GM21390 (cell line): ENCODE measurements at regions not wholly inside any gene's neighbourhood (a gene's known extent, or its start where the extent isn't known, plus 50 kb on each side); places are given as distances from the start of the nearest gene placed in this dataset.
A peak's percentile ranks its signal among the peaks of the same experiment; 100 is the strongest.

ENCODE experiments used
- ATAC-seq: cut with Tn5 transposase; IDR thresholded peaks from one replicate; pipeline ENCODE4 v1.9.1; 2021; ENCODE audit not compliant: unreplicated experiment

DNA sequence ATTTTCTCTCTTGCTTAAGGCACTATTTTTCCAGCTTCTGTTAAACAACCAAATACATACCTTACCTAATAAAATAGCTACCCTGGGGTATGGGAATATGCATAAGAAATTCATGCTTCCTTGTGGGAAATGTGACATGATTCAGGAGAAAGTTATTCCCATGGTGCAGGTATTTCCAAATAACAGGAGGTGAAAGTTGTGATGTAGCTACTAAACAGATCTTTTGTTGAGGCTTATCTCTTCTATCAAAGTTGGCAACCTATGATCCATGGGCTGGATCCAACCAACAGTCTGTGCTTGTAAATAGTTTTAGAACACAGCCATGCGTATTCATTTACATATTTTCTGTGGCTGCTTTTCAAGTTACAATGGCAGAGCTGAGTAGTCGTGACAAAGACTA lies 177.8 kb upstream of the NBEA start:
- no peak for ATAC-seq

DNA sequence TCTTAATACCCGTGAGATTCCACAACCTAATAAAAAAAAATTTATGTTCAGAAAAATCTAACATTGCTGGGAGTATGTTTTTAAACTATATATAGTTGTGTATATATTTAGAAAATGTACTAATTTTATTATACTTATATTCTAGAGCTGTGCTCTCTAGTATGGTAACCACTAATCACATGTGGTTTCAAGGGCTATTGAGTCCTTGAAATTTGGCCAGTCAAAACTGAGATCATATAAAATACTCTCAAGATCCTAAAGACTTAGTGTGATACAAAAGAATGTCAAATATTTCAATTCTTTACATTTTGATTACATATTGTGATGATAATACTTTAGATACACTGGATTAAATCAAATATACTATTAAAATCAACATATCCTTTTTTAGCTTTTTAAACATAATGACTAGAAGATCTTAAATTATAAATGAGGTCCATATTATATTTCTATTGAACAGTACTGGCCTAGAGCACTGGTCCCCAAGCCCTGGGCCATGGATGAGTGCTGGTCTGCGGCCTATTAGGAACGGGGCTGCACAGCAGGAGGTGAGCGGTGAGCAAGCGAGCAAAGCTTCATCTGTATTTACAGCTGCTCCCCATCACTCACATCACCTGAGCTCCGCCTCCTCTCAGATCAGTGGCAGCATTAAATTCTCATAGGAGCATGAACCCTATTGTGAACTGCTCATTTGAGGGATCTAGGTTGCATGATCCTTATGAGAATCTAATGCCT lies 176.5 kb upstream of the NBEA start:
- ATAC-seq, result no peak

DNA sequence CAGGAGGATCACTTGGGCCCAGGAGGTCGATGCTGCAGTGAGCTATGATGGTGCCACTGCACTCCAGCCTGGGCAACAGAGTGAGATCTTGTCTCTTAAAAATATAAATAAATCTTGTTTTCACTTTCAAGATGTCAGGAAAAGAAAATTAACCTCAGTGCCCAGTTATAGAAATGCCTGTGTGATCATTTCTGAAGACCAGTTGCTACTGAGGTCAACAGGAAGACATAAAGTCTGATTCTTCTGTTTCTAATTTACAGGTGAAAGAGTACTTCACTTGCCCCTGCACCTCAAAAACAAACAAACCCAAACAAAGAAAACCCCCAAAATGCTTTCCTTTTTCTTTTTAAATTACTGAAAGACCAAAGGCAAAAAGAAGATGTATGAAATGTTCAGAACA lies 174.3 kb upstream of the NBEA start:
- ATAC-seq, result peak; percentile 61

DNA sequence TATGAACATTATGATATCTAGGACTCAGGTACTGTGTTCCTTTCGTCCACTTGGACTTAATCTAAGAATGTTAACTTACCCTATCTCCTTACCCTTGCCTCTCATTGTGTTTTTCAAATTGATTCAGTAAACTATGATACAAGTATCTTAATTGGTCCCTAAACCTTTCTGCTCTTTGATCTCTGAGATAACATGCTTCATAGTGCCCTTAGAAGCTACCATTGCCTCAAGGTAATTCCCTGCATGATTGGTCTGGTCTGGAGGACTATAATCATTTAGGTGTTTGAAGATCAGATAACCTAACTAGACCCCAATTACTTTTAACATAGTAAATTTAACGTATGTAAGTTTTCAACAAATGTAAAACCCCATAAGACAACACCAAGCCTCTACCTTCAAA lies 169.9 kb upstream of the NBEA start:
- no peak for ATAC-seq

DNA sequence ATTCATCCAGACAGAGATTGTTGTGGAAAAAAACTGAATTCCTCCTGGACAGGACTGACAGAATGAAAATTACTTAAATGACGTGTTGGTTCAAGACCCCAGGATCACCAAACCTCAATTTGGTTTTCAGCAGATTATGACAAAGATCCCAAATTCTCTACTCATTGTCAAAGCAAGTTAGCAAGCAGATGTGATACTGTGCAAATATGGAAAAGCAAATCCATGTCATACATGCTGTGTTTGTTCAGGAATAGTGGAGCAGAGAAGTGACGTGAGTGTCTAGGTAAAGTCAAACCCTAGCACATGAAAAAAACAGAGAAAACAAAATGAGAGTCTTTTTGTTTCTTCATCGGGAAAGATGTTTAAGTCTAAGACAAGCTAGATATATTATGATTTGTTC lies 169.2 kb upstream of the NBEA start:
- ATAC-seq, result no peak

DNA sequence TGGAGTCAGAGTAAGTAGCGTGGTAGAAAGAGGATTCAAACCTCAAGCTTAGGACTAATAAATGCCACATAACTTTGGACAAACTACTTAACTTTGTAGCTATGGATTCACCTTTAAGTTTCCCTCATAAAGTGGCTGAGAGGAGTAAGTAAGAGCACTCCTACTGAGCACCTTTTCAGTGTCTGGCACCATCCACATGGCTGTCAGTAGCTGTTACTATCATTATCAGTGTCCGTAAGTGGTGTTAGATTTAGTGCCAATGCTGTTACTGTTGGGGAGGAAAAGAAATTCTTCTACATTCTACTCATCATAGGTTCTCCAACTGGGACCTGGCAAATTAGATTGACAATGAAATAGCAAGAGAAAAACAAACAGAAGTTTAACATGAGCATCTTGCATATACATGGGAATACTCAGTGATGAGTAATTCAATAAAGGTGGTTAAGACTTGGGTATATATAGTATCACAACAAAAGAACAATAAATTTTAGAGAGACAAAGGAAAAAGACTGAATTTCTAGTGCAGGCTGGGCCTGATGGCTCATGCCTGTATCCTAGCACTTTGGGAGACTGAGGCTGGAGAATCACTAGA lies 165.6 kb upstream of the NBEA start:
- ATAC-seq, result no peak

DNA sequence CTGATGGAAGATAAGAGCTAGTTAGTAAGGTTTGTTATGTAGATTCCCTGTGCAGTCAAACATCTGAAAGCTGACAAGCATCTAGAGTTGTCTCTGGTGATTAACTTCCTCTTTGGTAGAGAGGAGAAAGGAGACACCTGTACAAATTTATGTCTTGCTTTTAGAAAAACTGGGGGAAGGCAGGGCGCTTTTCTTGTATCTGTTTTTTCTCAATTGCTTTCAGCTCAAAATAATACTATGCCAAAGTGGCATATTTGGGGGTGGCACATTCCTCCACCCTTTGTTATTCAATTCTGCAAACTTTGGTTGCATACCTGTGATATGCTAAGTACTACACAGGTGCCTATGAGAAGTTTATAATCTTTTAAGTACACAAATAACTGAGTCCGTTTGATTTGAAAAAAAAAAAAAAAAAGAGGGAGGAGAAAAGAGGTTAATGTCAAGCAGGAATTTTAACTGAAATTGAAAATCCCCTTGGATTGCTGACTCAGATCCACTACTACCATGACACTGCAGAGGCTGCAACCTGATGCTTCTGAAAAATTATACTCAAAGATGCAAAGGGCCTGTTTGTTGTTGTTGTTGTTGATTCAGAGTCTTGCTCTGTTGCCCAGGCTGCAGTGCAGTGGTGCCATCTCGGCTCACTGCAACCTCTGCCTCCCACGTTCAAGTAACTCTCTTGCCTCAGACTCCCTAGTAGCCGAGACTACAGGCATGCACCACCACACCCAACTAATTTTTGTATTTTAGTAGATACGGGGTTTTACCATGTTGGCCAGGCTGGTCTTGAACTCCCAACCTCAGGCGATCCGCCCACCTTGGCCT lies 164.8 kb upstream of the NBEA start:
- no peak for ATAC-seq

DNA sequence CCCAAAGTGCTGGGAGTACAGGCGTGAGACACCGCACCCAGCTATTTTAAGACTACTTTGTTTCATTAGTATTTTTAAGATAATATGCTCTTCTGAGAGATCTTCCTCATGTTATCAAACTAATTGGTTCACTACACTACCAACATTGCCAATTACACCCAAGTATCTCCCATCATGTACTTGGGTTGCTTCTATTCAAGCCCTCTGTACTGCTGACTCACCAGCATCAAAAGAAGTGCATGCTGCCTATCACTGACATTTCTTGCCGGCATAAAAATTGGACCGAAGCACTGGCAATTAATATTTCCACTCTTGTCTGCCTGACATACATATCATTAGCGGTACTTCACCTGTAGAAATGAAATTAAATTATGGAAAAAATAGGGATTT lies 164.2 kb upstream of the NBEA start:
- ATAC-seq, result no peak

DNA sequence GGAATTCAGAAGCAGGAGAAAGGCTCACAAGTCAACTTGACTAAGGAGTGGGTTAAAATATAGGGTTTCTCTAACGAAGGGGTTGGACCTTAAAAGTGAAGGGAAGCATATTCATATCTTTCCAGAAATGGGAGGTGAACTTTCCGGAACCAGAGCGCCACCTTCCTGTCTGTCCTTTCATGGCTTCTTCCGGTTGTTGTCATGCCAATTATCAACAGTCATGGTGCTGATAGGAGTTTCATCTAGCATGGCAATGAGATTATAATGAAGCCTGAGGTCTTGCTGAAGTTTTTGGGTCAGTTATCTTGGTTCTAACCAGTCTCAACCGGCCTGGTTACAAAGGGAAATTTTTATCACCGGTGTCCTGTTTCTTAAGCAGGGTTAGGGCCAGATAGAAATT lies 162.9 kb upstream of the NBEA start:
- ATAC-seq, result no peak

DNA sequence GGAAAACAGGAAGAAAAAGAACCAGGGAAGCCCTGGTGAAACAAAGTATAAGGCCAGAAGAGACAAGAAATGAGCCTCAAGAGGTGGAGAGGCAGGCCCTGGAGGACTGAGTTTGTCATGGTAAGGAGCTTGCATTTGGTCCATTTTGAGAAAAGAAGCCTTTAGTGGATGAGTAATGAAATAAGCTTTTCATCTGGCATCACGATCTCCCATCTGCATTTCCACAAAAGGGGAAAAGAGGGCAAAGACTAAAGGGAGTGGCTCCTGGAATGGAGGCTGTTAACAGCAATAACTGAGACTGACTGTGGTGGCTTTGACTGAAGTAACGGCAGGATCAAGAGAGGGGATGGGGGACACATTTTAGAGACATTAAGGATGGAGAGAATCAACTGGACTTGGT lies 148.8 kb upstream of the NBEA start:
- no peak for ATAC-seq

DNA sequence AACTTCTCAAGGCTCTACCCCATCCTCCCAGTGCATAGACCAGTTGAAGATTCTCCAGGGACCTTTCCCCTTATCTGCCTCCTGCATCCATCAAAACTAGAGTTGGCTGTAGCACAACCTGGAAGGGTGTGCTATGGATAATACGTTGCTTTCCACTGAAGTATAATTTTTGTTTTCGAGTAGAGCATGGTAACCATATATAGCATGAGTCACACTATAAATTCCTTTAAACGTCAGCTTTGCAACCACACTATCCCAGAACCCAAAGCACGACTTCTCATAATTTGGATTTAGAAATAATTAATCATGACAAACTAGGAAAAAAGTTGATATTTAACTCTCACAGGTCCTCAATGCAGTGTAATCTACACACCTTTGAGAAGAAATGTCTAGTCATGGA lies 138.3 kb upstream of the NBEA start:
- no peak for ATAC-seq

DNA sequence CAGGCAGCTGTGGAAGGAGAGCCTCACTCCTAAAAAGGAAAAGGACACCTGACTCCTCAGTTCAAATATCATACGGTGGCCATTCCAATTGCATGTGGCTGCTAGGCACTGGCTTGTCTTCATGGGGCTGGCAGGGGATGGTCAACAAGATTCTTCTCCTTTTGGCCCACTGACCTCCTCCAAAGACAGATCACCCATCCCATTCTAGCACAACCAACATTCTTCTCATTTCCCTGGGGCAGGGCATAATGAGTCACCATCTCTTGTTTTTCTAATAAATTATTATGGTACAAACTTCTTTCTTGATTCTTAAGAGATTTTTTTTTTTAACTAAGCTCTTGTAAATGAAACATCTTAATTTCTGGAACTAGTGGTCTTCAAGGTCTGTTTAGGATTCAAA lies 136.7 kb upstream of the NBEA start:
- no peak for ATAC-seq

DNA sequence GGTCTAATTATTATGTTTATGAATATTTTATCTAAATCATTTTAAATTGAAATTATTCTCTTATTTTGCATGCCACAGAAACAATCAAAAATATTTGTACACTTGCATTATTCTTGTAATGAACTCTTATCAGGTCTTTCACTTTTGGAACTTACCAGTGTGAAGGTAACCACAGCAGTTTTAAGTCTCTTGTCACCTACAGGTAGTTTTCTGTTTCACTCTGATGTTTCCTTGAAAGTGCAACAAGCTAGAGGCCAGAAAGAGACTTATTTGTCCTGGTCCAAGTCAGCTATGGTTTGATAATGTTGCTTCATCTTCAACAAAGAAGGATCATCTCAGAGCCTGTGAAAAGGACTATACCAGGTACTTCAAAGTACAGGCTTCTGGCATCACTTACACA lies 133.4 kb upstream of the NBEA start:
- peak; percentile 72 for ATAC-seq

DNA sequence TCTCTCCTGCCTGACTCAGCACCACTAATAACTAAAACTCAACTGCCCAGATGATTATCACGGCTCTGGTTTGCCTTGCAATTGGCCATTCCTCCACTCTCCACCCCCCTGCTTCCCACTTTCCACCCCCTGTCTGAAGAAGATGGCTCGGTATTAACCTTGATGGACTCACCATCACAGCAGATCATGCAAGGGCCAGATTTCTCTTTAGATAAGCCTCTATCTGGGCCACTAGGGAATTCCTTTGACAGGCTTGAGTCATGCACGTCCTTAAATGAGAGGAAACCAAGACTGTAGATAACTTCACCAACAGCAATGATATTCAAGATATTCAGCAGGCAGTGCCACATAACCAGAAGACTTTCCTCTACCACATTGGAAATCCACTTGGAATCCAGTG lies 131.1 kb upstream of the NBEA start:
- ATAC-seq, result no peak

DNA sequence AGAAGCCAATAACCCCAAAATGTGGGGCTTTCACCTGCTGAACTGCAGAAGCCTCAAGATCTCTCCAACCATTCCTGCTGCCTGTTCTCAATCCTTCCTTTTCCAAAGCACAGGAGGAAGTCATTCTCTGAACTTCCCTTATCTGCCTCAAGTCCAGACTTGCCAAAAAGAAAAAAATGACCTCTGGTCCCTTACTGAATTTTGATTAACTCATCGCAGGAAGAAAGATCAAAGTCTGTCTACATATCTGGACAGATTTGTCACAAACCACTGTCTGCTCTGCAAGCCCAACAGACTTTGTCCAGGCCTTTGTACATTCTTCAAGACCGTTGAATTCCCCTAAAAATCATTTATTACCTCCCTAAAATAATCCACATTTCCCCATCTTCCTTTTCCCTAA lies 126.5 kb upstream of the NBEA start:
- ATAC-seq, result no peak

DNA sequence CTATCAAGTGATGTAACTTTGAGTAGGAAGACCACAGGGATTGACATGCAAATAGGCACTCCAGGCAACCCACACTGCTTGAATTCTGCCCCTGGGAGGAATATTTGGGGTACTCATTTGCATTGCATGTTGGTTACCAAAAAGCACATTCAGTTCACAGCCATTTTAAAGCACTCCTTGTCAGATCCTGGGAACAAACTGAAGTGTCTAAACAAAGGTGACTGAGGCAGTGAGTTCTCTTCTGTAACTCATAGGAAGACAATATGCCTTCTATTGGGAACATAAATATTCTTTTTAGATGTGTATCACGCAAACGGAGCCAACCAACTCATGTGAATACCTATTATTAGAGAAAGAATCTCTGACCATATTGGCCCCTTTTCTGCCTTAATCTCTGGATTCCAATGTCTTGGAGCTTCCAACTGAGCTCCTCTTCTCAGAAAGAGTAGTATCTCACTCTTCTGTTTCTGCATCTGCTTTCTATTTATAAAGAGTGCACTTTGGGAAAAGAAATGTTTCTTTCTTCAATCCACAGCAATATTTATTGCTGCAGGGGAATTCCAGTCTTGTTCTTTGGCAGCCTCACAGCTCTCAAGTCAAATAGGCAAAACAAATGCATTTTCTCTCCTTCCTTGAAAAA lies 125.7 kb upstream of the NBEA start:
- no peak for ATAC-seq

DNA sequence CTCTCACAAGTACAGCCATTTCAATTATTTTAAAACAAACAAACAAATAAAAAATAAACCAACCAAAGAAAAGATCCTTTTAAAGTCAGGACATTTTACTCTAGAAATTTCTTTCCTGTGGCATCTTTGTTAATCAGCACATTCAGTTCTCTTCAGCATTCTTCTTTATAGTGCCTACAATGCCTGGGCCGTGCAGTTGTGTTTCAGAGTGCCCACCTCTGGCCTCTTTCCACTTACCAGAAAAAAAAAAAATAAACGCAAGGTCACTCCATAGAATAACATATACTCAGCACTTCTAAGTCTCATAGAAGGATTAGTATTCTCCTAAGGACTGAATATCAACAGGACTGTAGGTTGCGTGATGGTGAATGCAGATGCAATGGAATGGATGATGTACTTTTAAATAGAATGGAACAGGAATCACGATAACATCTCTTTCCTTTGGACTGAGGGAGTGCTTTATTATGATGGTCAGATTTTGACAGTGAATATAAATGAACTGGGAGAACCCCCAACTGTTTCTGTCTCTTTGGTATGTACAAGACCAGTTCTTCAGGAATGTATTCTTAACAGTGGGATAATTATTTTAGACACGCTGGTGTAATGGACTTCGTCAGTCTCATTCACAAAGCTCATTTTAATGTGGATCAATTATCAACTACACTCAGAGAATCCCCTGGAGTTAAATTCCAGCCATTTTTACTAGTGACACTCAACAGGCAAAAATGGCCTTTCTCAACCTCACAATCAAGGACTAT lies 125.0 kb upstream of the NBEA start:
- ATAC-seq, result no peak

DNA sequence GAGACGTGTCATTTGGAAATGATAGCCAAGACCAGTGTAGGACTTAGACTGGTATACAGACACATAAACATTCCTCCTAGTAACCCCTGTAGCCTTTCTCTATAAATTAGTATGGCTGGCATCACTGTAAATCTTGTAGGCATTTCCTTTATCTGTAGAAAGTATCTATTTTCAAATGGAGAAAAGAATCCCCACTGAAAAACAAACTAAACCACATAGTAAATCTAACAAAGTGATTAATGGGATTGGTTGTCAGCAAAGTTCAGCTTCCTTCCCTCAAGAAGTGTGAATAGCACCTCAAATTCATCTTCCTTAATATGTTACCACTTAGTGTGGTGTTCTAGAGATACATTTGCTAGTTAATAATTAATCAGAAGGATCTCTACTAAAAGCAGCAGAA lies 119.4 kb upstream of the NBEA start:
- no peak for ATAC-seq

DNA sequence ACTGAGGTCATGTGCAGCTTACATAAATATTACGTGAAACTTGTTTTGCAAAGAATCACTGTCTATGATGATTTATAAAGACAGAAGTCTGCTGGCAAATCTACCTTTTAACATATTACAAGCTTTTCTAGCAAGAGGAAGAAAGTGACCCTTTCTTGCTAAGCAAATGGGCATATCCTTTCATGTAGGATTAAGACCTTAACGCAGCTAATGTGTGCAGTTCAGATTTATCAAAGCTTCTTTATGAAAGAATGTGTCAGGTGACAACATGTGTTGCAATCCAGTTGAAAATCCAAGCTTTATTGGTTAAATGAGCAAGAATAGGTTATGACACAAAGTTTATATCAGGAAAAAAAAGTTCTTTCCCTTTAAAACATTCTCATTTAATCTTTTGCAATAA lies 115.6 kb upstream of the NBEA start:
- ATAC-seq, result no peak

DNA sequence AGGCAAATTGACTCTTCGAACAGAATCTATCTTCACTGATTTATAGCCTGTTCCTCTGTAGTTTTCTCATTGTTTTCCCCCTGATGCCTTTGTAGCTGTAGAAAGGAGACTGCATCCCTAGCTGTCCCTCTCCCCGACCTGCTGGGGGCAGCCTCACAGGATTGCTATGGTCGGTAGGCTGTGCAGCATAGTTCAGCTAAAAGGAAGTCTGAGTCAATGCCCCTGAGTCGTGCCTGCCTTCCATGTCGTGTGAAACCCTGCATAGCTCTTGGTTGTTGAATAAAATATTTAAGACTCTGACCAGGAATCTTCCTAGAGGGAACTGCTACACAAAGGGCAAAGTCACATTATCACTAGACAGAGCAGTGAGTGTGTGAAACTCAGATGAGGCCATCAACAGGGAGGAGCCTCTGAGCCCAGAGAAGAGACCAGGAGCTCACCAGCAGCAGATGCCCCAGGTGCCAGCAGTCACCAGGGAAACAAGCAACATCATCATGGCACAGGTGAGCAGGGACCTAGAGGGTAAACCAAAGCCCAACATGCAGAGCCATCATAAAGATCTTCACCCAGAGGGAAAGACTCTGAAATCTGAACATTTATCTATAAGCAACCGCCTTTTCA lies 108.4 kb upstream of the NBEA start:
- no peak for ATAC-seq

DNA sequence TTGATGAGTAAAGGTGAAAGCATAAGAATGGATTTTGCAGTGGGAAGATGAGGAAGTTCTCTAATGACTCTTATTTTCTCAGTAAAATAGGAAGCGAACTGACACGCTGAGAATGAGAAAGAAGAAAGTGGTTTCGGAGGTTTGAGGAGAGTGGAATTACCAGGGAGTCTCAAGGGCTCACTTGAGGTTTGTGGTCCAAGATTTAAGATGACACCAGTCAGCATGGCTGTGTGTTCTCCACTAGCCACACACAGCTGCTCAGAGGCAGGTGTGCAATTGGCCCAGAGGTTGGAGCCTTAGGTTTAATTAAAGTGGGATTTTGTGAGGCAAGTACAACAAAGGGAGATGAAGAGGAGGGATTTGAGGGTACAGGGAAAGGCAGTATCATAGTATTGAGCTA lies 99.6 kb upstream of the NBEA start:
- ATAC-seq, result peak; percentile 66
